A204.1 (cell line): ENCODE measurements at regions not wholly inside any gene's neighbourhood (a gene's known extent, or its start where the extent isn't known, plus 50 kb on each side); places are given as distances from the start of the nearest gene placed in this dataset.
"Not testable (repeated sequence)": the region's sequence is repeated elsewhere in the genome, so short reads cannot be mapped to it uniquely, and the experiment has no call there.

Experiments used
- FAIRE-seq: peaks from 2 replicates; lab custom pipeline; 2012; peaks lifted over from hg19 to GRCh38; lab: Jason Lieb, UNC

- no peak for FAIRE-seq
These were observed 98.6 kb downstream of the USP22 start for GRCh38 chr17:20944014-20944865.

GRCh38 chr17:20947708-20948107 lies 95.1 kb downstream of the USP22 start:
- not testable (repeated sequence) for FAIRE-seq

GRCh38 chr17:20948984-20949777 lies 93.6 kb downstream of the USP22 start:
- FAIRE-seq: no peak
